Upper lobe of right lung (tissue), 1 donor: ENCODE measurements at regions not wholly inside any gene's neighbourhood (a gene's known extent, or its start where the extent isn't known, plus 50 kb on each side); places are given as distances from the start of the nearest gene placed in this dataset.

Experiments
- ATAC-seq: fragments of 200-7000 bp; cut with Tn5 transposase; one replicate; pipeline ENCODE4 v1.9.1; 2020; ENCODE audit warnings: mild to moderate bottlenecking, moderate library complexity
- DNase-seq: peaks from one replicate; pipeline ENCODE4 v3.0.0-alpha.2; 2020
- H3K27ac ChIP-seq: fragments of 200-600 bp; one replicate; pipeline ENCODE4 v1.8.0; 2022
- H3K27me3 ChIP-seq: fragments of 200-600 bp; one replicate; pipeline ENCODE4 v1.8.0; 2022; ENCODE audit warnings: mild to moderate bottlenecking
- H3K36me3 ChIP-seq: fragments of 200-600 bp; one replicate; pipeline ENCODE4 v1.8.0; 2022
- H3K4me1 ChIP-seq: fragments of 200-600 bp; one replicate; pipeline ENCODE4 v1.8.0; 2022
- H3K4me3 ChIP-seq: fragments of 200-600 bp; one replicate; pipeline ENCODE4 v1.8.0; 2022; ENCODE audit warnings: mild to moderate bottlenecking
- H3K9me3 ChIP-seq: fragments of 200-600 bp; one replicate; pipeline ENCODE4 v1.8.0; 2022
- CTCF ChIP-seq: fragments of 200-600 bp; IDR thresholded peaks from one replicate; pipeline ENCODE4 v1.8.0; 2022; ENCODE audit warnings: antibody characterized with exemption
- intact Hi-C: fragments of 100-400 bp; cut with DNase I; formaldehyde crosslinking; loops from one replicate; pipeline ENCODE4 v1.11.0; 2022
- donor health status: DM: no; HTN: yes; CAD: no; lungs with severe emphysema.

GRCh38 chr13:91292630-91293221 is 54.8 kb upstream of the MIR17HG start:
- H3K4me3 ChIP-seq: no peak overlapping the region
- no peaks in the 10 kb centered on the region for H3K36me3 ChIP-seq
- no peaks in the 10 kb centered on the region for H3K9me3 ChIP-seq
- H3K27ac ChIP-seq: no peak overlapping the region
- peaks cover 5% of the 10 kb centered on the region for H3K27me3 ChIP-seq
- intact Hi-C loops: no loop called here
- ATAC-seq (no peak), DNase-seq (no peak)
- TF ChIP-seq CTCF: no peak
- H3K4me1 ChIP-seq: no peaks in the 10 kb centered on the region

GRCh38 chr13:91295712-91296410 is 51.6 kb upstream of the MIR17HG start:
- no peak for DNase-seq
- no peak for ATAC-seq
- intact Hi-C loops: no loop called here
- Histone ChIP-seq H3K27ac (no peak overlapping the region), H3K4me3 (no peak overlapping the region), H3K9me3 (no peaks in the 10 kb centered on the region), H3K36me3 (no peaks in the 10 kb centered on the region), H3K4me1 (no peaks in the 10 kb centered on the region), H3K27me3 (peaks cover 5% of the 10 kb centered on the region)
- no peak for TF ChIP-seq CTCF

- intact Hi-C loops: no loop called here
- ATAC-seq (no peak), DNase-seq (no peak)
- Histone ChIP-seq H3K4me3 (no peak overlapping the region), H3K36me3 (no peaks in the 10 kb centered on the region), H3K9me3 (no peaks in the 10 kb centered on the region), H3K4me1 (no peaks in the 10 kb centered on the region), H3K27ac (no peak overlapping the region), H3K27me3 (peaks cover 5% of the 10 kb centered on the region)
- TF ChIP-seq CTCF: no peak
Observed at GRCh38 chr13:91297503-91297902, 50.0 kb upstream of the MIR17HG start.
